ENCODE measurements at regions not wholly inside any gene's neighbourhood (a gene's known extent, or its start where the extent isn't known, plus 50 kb on each side); places are given as distances from the start of the nearest gene placed in this dataset.

DNA sequence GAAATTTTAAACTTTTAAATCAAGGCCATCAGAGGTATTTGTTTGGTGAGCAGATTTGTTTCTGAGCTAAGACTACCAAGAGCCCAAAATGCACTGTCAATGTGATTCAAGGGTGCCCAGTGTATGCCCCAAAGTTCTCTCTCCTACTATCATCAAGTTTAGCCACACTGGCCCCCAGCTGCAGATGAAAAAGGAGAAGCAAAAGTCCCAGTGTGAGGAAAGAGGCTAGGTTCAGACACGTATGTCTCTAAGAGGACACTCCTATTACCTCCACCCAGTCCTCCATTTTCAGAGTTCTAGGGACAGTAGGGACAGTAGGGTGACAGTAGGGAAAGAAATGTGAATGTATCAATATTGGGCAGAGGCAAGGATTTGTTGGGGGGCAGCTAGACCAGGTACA is 230.8 kb downstream of the CD83 start:
- no peak overlapping the region for H2BK20ac ChIP-seq (ENCODE audit: low read depth, low read length, poor library complexity, severe bottlenecking)
- DNase-seq, result no peak
- H4K5ac ChIP-seq (ENCODE audit: insufficient read length, low read depth, low read length), result no peak overlapping the region
- TF ChIP-seq, protein P1, sequence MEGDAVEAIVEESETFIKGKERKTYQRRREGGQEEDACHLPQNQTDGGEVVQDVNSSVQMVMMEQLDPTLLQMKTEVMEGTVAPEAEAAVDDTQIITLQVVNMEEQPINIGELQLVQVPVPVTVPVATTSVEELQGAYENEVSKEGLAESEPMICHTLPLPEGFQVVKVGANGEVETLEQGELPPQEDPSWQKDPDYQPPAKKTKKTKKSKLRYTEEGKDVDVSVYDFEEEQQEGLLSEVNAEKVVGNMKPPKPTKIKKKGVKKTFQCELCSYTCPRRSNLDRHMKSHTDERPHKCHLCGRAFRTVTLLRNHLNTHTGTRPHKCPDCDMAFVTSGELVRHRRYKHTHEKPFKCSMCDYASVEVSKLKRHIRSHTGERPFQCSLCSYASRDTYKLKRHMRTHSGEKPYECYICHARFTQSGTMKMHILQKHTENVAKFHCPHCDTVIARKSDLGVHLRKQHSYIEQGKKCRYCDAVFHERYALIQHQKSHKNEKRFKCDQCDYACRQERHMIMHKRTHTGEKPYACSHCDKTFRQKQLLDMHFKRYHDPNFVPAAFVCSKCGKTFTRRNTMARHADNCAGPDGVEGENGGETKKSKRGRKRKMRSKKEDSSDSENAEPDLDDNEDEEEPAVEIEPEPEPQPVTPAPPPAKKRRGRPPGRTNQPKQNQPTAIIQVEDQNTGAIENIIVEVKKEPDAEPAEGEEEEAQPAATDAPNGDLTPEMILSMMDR (conservative IDR thresholded peaks at IDR 0.05), result no peak
- no peak overlapping the region for H3K14ac ChIP-seq (ENCODE audit: insufficient read depth, low read length)
- WGBS (ENCODE audit: extremely low coverage, insufficient read length, low lambda C conversion rate), result no CpG with 5 or more reads among the region's 1 CpG
- no peak overlapping the region for H4K91ac ChIP-seq (ENCODE audit: insufficient read length, low read depth, low read length)
- H3K18ac ChIP-seq (ENCODE audit: insufficient read length, low read depth, low read length), result no peak overlapping the region
- H2BK5ac ChIP-seq (ENCODE audit: insufficient read length, low read length), result no peak overlapping the region
- H2AFZ ChIP-seq (ENCODE audit: low read length), result no peak overlapping the region
- H3K79me2 ChIP-seq (ENCODE audit: insufficient read depth, low read length), result no peaks in the 10 kb centered on the region
- Mint-ChIP-seq H3K27me3 (ENCODE audit: low read depth) (peaks cover 6% of the 10 kb centered on the region), H3K9me3 (peaks cover 3 to 9% of the 10 kb centered on the region in 2 experiments; a peak in 3 of 5 replicates), H3K27ac (no peak overlapping the region; a peak in 1 of 7 replicates), H3K36me3 (ENCODE audit: insufficient read depth in 1 of 3, low read depth in 3 of 3) (peaks cover 0 to 9% (median 5%) of the 10 kb centered on the region in 3 experiments), H3K4me1 (peaks cover 16 to 39% of the 10 kb centered on the region in 2 experiments), H3K4me3 (no peak overlapping the region)
- H3K4me2 ChIP-seq (ENCODE audit: insufficient read depth, insufficient read length, low read length), result no peak overlapping the region
- no peak overlapping the region for H2AK5ac ChIP-seq (ENCODE audit: insufficient read length, low read length)
- peaks cover 5% of the 10 kb centered on the region for H3K9me3 ChIP-seq (ENCODE audit: control insufficient read depth, low read depth, low read length)
- H3T11ph ChIP-seq (ENCODE audit: low read length), result no peak overlapping the region
- no peaks in the 10 kb centered on the region for H3K4me1 ChIP-seq (ENCODE audit: insufficient read depth, low read length)
- H3K23ac ChIP-seq (ENCODE audit: insufficient read length, low read depth, low read length), result no peak overlapping the region
- H2BK12ac ChIP-seq (ENCODE audit: insufficient read length, low read depth, low read length), result no peak overlapping the region
- no peaks in the 10 kb centered on the region for H3K23me2 ChIP-seq (ENCODE audit: insufficient read length, low read depth, low read length, poor library complexity, severe bottlenecking)
- no peaks in the 10 kb centered on the region for H3K27me3 ChIP-seq (ENCODE audit: insufficient read depth, low read length)
- no peak overlapping the region for H3K9ac ChIP-seq (ENCODE audit: extremely low read depth, insufficient read length, low read length)
- no peaks in the 10 kb centered on the region for H3K79me1 ChIP-seq (ENCODE audit: insufficient read depth, low read depth, low read length, poor library complexity, severe bottlenecking)
- H4K20me1 ChIP-seq (ENCODE audit: control insufficient read depth, insufficient read depth, insufficient read length), result no peaks in the 10 kb centered on the region
- no peak overlapping the region for H3K27ac ChIP-seq (ENCODE audit: insufficient read length, low read depth, low read length)
- H2BK120ac ChIP-seq (ENCODE audit: low read depth, low read length, poor library complexity, severe bottlenecking), result no peak overlapping the region
- H4K8ac ChIP-seq (replicated peaks; ENCODE audit: insufficient read length, low read depth, low read length), result no peak overlapping the region
- H3K4ac ChIP-seq (ENCODE audit: low read depth, low read length), result no peak overlapping the region
- no peak overlapping the region for H3K56ac ChIP-seq (ENCODE audit: insufficient read length, low read depth, low read length)
- no peak overlapping the region for H2BK15ac ChIP-seq (ENCODE audit: low read depth, low read length)
